Liver (tissue), 7 donors: ENCODE measurements at regions not wholly inside any gene's neighbourhood (a gene's known extent, or its start where the extent isn't known, plus 50 kb on each side); places are given as distances from the start of the nearest gene placed in this dataset.

Experiments
- DNase-seq: peaks from one replicate; pipeline ENCODE4 v3.0.0-alpha.2; 2017; ENCODE audit warnings: low spot score
- H3K27ac ChIP-seq, 2 donors: one replicate each; pipeline ENCODE4 v1.7.0; 2013; ENCODE audit warnings: inconsistent platforms in 2 of 2, low read length in 2 of 2, control low read depth in 1 of 2, low read depth in 1 of 2, mild to moderate bottlenecking in 1 of 2
- H3K27me3 ChIP-seq, 4 donors: one replicate each; pipeline versions ENCODE4 v1.6.1 to v1.7.0; 2013; ENCODE audit warnings: low read length in 3 of 4, inconsistent platforms in 1 of 4, mild to moderate bottlenecking in 1 of 4, moderate library complexity in 1 of 4; ENCODE audit not compliant: control insufficient read depth in 4 of 4, insufficient read depth in 4 of 4
- H3K36me3 ChIP-seq, 4 donors: one replicate each; pipeline versions ENCODE4 v1.6.1 to v1.7.0; 2013; ENCODE audit warnings: low read length in 3 of 4, mild to moderate bottlenecking in 3 of 4, low read depth in 1 of 4, moderate library complexity in 1 of 4; ENCODE audit not compliant: control insufficient read depth in 4 of 4, insufficient read depth in 3 of 4
- H3K4me1 ChIP-seq, 4 donors: one replicate each; pipeline versions ENCODE4 v1.6.1 to v1.7.0; 2013; ENCODE audit warnings: low read length in 3 of 4, mild to moderate bottlenecking in 3 of 4, moderate library complexity in 1 of 4; ENCODE audit not compliant: control insufficient read depth in 4 of 4, insufficient read depth in 4 of 4
- H3K4me3 ChIP-seq, 3 donors: one replicate each; pipeline versions ENCODE4 v1.6.1 to v1.7.0; 2013; ENCODE audit warnings: low read length in 3 of 3, control low read depth in 1 of 3, low read depth in 1 of 3, mild to moderate bottlenecking in 1 of 3
- H3K9ac ChIP-seq, 2 donors: one replicate each; pipeline ENCODE4 v1.7.0; 2013; ENCODE audit warnings: low read length in 2 of 2, mild to moderate bottlenecking in 2 of 2, moderate library complexity in 2 of 2, control low read depth in 1 of 2, low read depth in 1 of 2
- H3K9me3 ChIP-seq, 4 donors: one replicate each; pipeline versions ENCODE4 v1.6.1 to v1.7.0; 2013; ENCODE audit warnings: low read length in 3 of 4; ENCODE audit not compliant: control insufficient read depth in 4 of 4
- ATF3 ChIP-seq: IDR thresholded peaks from 2 replicates; pipeline ENCODE4 v1.6.1; 2016; ENCODE audit warnings: antibody characterized with exemption
- EGR1 ChIP-seq, 2 donors: IDR thresholded peaks; 2 replicates each; pipeline ENCODE4 v1.6.1; 2016 to 2018; ENCODE audit warnings: antibody characterized with exemption in 2 of 2, low read depth in 2 of 2
- FOXA1 ChIP-seq: IDR thresholded peaks from 2 replicates; pipeline ENCODE4 v1.6.1; 2016; ENCODE audit warnings: antibody characterized with exemption
- FOXA2 ChIP-seq: IDR thresholded peaks from 2 replicates; pipeline ENCODE4 v1.6.1; 2016; ENCODE audit warnings: antibody characterized with exemption
- GABPA ChIP-seq, 2 donors: IDR thresholded peaks in 1 of 2; conservative IDR thresholded peaks in 1 of 2; 2 replicates each; pipeline ENCODE4 v1.6.1; 2016; ENCODE audit warnings: antibody characterized with exemption in 2 of 2, mild to moderate bottlenecking in 1 of 2, moderate library complexity in 1 of 2
- HNF4A ChIP-seq, 2 donors: conservative IDR thresholded peaks; 2 replicates each; pipeline ENCODE4 v1.6.1; 2016; ENCODE audit warnings: antibody characterized with exemption in 2 of 2, mild to moderate bottlenecking in 2 of 2
- HNF4G ChIP-seq: IDR thresholded peaks from 2 replicates; pipeline ENCODE4 v1.6.1; 2016; ENCODE audit warnings: antibody characterized with exemption
- JUND ChIP-seq, 2 donors: IDR thresholded peaks; 2 replicates each; pipeline ENCODE4 v1.6.1; 2016; ENCODE audit warnings: antibody characterized with exemption in 2 of 2
- MAX ChIP-seq: IDR thresholded peaks from 2 replicates; pipeline ENCODE4 v1.6.1; 2016; ENCODE audit warnings: antibody characterized with exemption
- NR2F2 ChIP-seq: IDR thresholded peaks from 2 replicates; pipeline ENCODE4 v1.6.1; 2016; ENCODE audit warnings: antibody characterized with exemption
- RAD21 ChIP-seq, 2 donors: IDR thresholded peaks; 2 replicates each; pipeline ENCODE4 v1.6.1; 2016; ENCODE audit warnings: antibody characterized with exemption in 2 of 2, mild to moderate bottlenecking in 2 of 2
- REST ChIP-seq: IDR thresholded peaks from 2 replicates; pipeline ENCODE4 v1.6.1; 2016; ENCODE audit warnings: antibody characterized with exemption, mild to moderate bottlenecking
- RXRA ChIP-seq, 2 donors: IDR thresholded peaks; 2 replicates each; pipeline ENCODE4 v1.6.1; 2017 to 2018; ENCODE audit warnings: antibody characterized with exemption in 2 of 2, mild to moderate bottlenecking in 1 of 2
- SP1 ChIP-seq: IDR thresholded peaks from 2 replicates; pipeline ENCODE4 v1.6.1; 2018; ENCODE audit warnings: antibody characterized with exemption, mild to moderate bottlenecking
- TAF1 ChIP-seq: conservative IDR thresholded peaks from 2 replicates; pipeline ENCODE4 v1.6.1; 2016; ENCODE audit warnings: antibody characterized with exemption, mild to moderate bottlenecking
- YY1 ChIP-seq: IDR thresholded peaks from 2 replicates; pipeline ENCODE4 v1.6.1; 2016; ENCODE audit warnings: antibody characterized with exemption, mild to moderate bottlenecking
- ZBTB33 ChIP-seq: IDR thresholded peaks from 2 replicates; pipeline ENCODE4 v1.6.1; 2016; ENCODE audit warnings: antibody characterized with exemption
- WGBS: extraction: QIAGEN DNeasy Blood & Tissue Kit; methylation state at CpG from one replicate; pipeline ENCODE4 v1.1.7; 2013; 5-methylcytosine and 5-hydroxymethylcytosine counted together
- donor health status: healthy.
- donor health status: healthy.
- donor health status: healthy.
- donor health status: healthy.

- Histone ChIP-seq H3K27ac (peak overlapping the region; percentile 66 to 74), H3K4me1 (peaks cover 2 to 16% (median 10%) of the 10 kb centered on the region in 4 donors), H3K4me3 (no peak overlapping the region), H3K9ac (peak overlapping the region in 1 of 2 donors; percentile 51), H3K36me3 (no peaks in the 10 kb centered on the region), H3K27me3 (no peaks in the 10 kb centered on the region), H3K9me3 (peaks cover 0 to 2% (median under 1%) of the 10 kb centered on the region in 4 donors)
- DNase-seq, result no peak
- TF ChIP-seq JUND (IDR thresholded peaks at IDR 0.05) (no peak), ATF3 (no peak), RXRA (IDR thresholded peaks at IDR 0.05) (peak in 1 of 2 donors; percentile 53), SP1 (no peak), HNF4A (conservative IDR thresholded peaks at IDR 0.05) (peak in 1 of 2 donors; percentile 30)
- WGBS, result 32% methylated on average over 1 of the region's 1 CpG
These were observed 172.3 kb upstream of the IRX3 start for GRCh38 chr16:54458923-54459322.

GRCh38 chr16:54456291-54456690, 169.7 kb upstream of the IRX3 start:
- TF ChIP-seq MAX, result no peak
- TF ChIP-seq JUND (IDR thresholded peaks at IDR 0.05), result no peak
- no peak for TF ChIP-seq GABPA (IDR thresholded peaks at IDR 0.05 in 1 of 2, conservative IDR thresholded peaks at IDR 0.05 in 1 of 2)
- TF ChIP-seq RXRA (IDR thresholded peaks at IDR 0.05), result no peak
- TF ChIP-seq ZBTB33, result no peak
- TF ChIP-seq RAD21 (IDR thresholded peaks at IDR 0.05), result no peak
- no peak overlapping the region for H3K27ac ChIP-seq
- no peak for DNase-seq
- no peaks in the 10 kb centered on the region for H3K36me3 ChIP-seq
- no peak overlapping the region for H3K9ac ChIP-seq
- H3K4me3 ChIP-seq, result no peak overlapping the region
- no peaks in the 10 kb centered on the region for H3K9me3 ChIP-seq
- no peaks in the 10 kb centered on the region for H3K27me3 ChIP-seq
- 83% methylated on average over 4 of the region's 4 CpGs for whole genome bisulfite sequencing
- H3K4me1 ChIP-seq, result peaks cover 2 to 16% (median 10%) of the 10 kb centered on the region in 4 donors

GRCh38 chr16:54455030-54455725, 168.6 kb upstream of the IRX3 start:
- no peak for DNase-seq
- no peak overlapping the region for H3K4me3 ChIP-seq
- no peak overlapping the region for H3K27ac ChIP-seq
- H3K36me3 ChIP-seq, result no peaks in the 10 kb centered on the region
- H3K9me3 ChIP-seq, result no peaks in the 10 kb centered on the region
- H3K27me3 ChIP-seq, result no peaks in the 10 kb centered on the region
- no peak overlapping the region for H3K9ac ChIP-seq
- WGBS, result 79% methylated on average over 12 of the region's 12 CpGs
- H3K4me1 ChIP-seq, result peaks cover 0 to 12% (median 6%) of the 10 kb centered on the region in 4 donors
- TF ChIP-seq FOXA2 (no peak), RXRA (IDR thresholded peaks at IDR 0.05) (no peak), GABPA (IDR thresholded peaks at IDR 0.05 in 1 of 2, conservative IDR thresholded peaks at IDR 0.05 in 1 of 2) (no peak), TAF1 (no peak), HNF4A (conservative IDR thresholded peaks at IDR 0.05) (no peak), JUND (IDR thresholded peaks at IDR 0.05) (no peak), NR2F2 (no peak), REST (no peak), FOXA1 (no peak), RAD21 (IDR thresholded peaks at IDR 0.05) (no peak), YY1 (no peak), MAX (no peak), ATF3 (no peak), SP1 (no peak), EGR1 (IDR thresholded peaks at IDR 0.05; ENCODE audit: low read depth in 2 of 2) (no peak), ZBTB33 (no peak), HNF4G (no peak)
